GM18526 (cell line): ENCODE measurements at regions not wholly inside any gene's neighbourhood (a gene's known extent, or its start where the extent isn't known, plus 50 kb on each side); places are given as distances from the start of the nearest gene placed in this dataset.

Experiments used
- POLR2A ChIP-seq: IDR thresholded peaks from 3 replicates; pipeline ENCODE4 v1.6.1; 2011; ENCODE audit not compliant: insufficient read length; ENCODE audit errors: extremely low read depth

- no peak for TF ChIP-seq POLR2A
Measured at GRCh38 chr10:38209332-38209731, 115.2 kb downstream of the ZNF37A start.

GRCh38 chr10:38212460-38212859, 118.3 kb downstream of the ZNF37A start:
- TF ChIP-seq POLR2A: no peak

GRCh38 chr10:38226385-38226784, 132.2 kb downstream of the ZNF37A start:
- no peak for TF ChIP-seq POLR2A

GRCh38 chr10:38228394-38228793, 134.3 kb downstream of the ZNF37A start:
- TF ChIP-seq POLR2A: no peak

GRCh38 chr10:38355911-38356526, 261.9 kb downstream of the ZNF37A start:
- peak; percentile 59 for TF ChIP-seq POLR2A

- TF ChIP-seq POLR2A: peak; percentile 72
Measured at GRCh38 chr10:38402442-38403346, 308.6 kb downstream of the ZNF37A start.
